GM19468 (cell line): ENCODE measurements at regions not wholly inside any gene's neighbourhood (a gene's known extent, or its start where the extent isn't known, plus 50 kb on each side); places are given as distances from the start of the nearest gene placed in this dataset.
"Not testable (repeated sequence)": the region's sequence is repeated elsewhere in the genome, so short reads cannot be mapped to it uniquely, and the experiment has no call there.

Source experiments
- ATAC-seq: cut with Tn5 transposase; IDR thresholded peaks from one replicate; pipeline ENCODE4 v1.9.1; 2021; ENCODE audit warnings: mild to moderate bottlenecking, moderate library complexity, moderate number of reproducible peaks; ENCODE audit not compliant: unreplicated experiment; ENCODE audit errors: extremely low read depth

DNA sequence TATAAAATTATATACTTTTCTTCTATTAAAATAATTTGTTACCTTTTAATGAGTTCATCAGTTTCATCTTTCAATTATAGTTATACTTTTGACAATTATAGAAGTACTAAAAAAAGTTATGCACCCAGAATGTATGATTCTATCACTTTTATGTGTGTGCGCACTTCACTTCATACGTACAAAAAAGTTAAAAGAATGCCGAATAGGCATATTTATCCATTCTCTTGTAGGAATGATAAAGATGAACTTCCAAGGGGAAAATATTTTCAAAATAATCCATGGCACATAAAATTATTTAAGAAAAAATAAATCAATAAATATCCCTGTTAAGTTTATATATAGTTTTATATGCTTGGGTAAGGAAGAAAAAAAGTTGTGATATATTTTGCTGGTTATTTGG is 166.9 kb upstream of the PRSS1 start:
- no peak for ATAC-seq

DNA sequence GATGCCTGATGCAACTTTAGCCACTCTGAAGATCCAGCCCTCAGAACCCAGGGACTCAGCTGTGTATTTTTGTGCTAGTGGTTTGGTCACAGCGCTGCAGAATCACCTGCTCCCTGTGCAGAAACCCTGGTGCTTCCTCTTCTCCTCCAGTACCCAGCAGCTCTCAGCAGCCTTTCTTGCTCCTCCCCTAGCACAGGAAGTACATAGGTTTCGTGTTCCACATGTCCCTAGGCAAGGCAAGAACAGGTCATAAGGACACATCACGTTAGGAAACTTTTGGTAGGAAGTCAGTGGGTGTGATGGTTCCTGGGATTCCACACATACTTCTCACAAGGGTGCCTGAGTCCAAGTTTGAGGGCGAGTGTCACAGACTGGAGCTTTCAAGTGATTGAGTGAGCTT is 167.9 kb upstream of the PRSS1 start:
- peak; percentile 21 for ATAC-seq

DNA sequence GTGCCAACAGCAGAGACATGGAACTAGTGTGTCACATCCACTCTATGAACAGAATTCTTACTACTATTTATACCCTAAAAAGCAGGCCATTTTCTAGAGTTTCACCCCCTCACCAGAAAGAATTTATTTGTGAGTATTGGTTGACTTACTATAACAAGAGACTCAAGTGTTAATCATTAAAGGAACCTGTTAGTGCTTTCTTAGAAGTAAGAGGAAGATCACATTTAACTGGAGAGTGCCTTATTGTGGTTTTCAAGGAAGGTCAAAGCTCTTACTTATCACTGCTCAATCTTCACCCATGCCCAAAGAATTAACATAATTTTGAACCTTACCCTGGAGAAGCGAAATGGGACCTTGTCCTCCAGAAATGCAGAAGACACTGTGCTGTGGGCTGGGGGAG is 169.3 kb upstream of the PRSS1 start:
- no peak for ATAC-seq

DNA sequence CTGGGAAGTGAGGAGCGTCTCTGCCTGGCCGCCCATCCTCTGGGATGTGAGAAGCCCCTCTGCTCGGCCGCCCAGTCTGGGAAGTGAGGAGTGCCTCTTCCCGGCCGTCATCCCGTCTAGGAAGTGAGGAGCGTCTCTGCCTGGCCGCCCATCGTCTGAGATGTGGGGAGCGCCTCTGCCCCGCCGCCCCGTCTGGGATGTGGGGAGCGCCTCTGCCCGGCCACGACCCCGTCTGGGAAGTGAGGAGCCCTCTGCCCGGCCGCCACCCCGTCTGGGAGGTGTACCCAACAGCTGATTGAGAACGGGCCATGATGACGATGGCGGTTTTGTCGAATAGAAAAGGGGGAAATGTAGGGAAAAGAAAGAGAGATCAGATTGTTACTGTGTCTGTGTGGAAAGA is 173.9 kb upstream of the PRSS1 start:
- ATAC-seq: not testable (repeated sequence)

DNA sequence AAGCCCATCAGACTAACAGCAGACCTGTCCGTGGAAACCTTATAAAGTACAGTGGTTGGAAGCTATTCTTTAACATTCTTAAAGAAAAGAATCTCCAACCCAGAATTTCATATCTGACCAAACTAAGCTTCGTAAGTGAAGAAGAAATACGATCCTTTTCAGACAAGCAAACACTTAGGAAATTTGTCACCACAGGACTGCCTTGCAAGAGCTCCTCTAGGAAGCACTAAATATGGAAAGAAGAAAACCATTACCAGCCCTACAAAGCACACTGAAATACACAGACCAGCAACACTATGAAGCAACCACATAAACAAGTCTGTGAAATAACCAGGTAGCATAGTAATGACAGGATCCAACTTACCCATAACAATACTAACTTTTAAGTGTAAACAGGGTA is 177.7 kb upstream of the PRSS1 start:
- no peak for ATAC-seq

DNA sequence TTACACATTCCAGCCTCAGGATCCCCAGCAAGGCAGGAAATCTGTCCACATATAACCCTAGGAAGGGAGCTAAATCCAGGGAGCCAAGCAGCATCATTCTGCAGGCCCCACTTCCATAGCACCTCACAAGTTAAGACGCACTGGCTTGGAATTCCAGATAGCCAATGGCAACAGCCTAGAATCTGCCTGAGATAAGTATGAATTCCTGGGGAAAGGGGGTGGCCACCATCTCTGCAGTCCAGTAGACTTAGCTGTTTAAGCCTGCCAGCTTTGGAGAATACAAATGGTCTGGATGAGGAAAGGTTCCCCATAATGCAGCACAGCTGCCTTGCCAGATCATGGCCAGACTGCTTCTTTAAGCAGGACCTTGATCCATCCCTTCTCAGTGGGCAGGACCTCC is 179.4 kb upstream of the PRSS1 start:
- no peak for ATAC-seq

DNA sequence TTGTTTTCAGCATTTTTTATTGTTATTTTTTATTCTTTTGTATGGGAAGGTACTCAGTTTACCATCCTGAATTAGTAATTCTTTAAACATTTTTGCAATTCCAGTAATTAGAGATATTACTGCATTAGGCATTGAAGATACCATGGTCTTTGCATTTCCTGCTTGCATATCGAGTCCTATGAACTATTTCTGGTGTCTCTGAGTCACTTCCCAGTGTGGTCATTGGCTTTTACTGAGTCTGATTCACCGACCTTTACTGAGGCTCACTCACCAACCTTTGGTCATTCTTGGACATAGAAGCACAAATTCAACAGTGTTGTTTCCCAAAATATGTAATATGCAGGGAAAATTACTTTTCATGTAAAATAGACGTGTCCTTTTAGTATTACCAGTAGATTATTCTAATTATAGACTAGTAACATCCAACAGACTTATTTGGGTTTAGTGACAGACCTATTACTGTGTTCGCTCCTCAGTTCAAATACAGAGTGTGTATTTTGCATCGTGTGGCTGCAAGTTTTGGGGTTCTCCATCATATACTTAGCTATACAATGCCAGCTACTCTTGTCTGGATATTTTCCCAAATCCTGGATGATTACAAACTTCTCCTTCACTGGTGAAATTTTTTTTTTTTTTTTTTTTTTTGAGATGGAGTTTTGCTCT is 180.7 kb upstream of the PRSS1 start:
- ATAC-seq: no peak

DNA sequence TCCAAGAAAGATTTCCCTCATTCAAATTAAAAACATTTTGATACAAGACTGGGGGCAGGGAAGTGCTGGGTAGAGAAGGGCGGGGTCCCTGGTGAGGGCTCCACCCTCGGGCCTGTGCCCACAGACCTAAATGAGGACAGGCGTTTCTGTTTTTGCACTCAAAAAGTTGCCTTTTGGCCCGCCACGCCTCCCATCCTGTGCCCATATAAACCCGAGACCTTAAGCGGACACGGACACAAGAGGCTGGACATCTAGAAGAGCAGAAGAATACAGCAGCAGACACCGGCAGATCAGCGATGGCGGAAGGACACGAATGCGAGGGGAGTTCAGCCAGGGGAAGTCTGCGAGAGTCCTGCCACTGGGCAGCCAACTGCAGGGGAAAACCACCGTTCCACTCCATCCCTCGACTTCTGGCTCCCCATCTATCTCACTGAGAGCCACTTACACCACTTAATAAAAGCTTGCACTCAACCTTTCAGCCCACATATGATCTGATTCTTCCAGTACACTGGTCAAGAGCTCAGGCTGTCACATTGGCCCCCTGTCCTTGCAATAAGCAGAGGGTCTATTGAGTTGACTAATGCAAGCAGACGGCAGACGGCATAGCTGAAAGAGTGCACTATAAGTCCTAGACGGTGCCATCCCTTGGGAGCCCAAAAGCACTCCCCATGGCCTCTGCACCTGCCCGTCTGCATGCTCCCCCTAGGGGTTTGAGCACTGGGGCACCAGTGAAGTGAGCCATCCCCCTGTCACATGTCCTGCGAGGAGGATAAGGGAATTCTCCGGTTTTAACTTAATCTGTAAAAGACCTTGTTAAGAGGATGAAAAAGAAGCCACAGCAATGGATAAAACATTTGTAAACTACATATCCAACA is 181.8 kb upstream of the PRSS1 start:
- ATAC-seq: no peak

DNA sequence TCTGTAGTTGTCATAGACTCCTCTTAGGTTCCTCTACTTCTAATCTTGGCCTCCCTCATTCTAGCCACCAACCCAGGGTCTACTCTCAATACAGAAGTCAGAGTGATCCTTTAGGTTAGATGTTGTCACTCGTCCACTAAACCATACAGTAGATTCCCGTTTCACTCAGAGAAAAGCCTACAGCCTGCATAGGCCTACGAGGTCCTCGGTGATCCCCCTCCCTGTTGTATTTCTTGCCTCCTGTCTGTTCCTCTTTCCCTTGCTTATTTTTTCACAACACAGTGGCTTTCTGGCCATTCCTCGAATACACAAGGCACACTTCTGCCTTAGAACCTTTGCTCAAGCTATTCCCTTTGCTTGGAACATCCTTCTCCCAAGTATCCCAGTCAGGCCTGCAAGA is 183.0 kb upstream of the PRSS1 start:
- ATAC-seq: no peak

DNA sequence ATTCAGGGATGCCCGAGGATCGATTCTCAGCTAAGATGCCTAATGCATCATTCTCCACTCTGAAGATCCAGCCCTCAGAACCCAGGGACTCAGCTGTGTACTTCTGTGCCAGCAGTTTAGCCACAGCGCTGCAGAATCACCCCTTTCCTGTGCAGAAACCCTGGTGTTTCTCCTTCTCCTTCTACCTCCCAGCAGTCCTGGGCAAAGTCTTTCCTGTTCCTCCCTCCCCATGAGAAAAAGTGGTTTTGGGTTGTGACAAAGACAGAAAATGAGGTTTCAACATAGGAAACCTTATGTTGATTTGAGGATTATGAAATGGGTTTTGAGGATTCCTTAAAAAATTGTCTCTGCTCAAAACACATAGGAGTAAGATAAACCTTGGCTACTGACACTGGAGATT is 185.1 kb upstream of the PRSS1 start:
- ATAC-seq: not testable (repeated sequence)

DNA sequence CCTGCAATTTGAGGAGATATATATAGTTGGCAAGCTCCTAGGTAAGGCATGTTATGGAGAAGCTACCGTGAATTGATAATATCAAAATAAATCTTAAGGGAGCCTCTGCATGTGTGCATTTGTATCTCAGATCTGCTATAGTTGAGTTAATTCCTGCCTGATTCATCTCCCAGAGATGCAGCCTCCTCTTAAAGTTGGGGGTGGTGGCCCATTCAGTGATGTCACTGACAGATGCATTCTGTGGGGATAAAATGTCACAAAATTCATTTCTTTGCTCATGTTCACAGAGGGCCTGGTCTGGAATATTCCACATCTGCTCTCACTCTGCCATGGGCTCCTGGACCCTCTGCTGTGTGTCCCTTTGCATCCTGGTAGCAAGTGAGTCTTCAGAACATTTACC is 185.8 kb upstream of the PRSS1 start:
- ATAC-seq: no peak

DNA sequence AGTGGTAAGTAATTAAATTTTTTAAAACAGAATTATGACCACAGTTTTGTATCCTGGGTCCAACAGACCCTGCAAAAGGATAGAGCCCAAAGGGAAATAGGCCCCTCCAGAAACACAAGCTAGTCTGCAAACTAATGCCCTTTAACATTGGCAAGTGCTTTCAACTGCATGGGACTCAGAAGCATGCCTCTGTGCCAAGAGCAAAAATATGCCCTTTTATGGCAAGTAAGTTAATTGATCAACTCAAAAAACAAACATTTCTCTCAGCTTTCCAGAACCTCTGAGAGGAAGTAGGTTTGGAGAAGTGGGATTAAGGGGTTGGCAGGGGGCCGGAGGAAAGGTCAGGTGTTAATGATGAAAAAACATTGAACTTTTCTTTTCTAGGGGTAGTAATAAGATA is 186.6 kb upstream of the PRSS1 start:
- ATAC-seq: no peak

DNA sequence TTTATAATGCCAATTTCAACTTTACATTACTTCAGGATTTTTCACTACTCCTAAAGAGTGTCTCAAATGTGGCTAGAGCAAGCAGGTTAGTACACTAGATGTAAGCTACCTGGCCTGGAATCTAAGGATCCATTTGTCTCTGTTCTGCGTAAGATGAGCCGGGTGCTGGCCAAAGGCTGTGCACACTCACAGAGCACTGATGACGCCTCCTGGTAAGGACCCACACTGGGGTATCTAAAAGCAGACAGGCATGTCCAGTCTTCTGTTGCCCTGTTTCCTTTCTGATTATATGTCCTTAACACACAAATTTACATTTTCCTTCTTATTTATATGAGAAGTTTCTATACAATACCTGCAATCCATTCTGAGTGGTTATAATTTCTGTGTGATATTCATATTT is 187.9 kb upstream of the PRSS1 start:
- not testable (repeated sequence) for ATAC-seq

DNA sequence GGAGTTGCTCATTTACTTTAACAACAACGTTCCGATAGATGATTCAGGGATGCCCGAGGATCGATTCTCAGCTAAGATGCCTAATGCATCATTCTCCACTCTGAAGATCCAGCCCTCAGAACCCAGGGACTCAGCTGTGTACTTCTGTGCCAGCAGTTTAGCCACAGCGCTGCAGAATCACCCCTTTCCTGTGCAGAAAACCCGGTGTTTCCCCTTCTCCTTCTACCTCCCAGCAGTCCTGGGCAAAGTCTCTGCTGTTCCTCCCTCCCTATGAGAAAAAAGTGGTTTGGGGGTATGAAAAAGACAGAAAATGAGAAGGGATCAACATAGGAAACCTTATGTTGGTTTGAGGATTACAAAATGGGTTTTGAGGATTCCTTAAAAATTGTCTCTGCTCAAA is 188.5 kb upstream of the PRSS1 start:
- ATAC-seq: not testable (repeated sequence)

DNA sequence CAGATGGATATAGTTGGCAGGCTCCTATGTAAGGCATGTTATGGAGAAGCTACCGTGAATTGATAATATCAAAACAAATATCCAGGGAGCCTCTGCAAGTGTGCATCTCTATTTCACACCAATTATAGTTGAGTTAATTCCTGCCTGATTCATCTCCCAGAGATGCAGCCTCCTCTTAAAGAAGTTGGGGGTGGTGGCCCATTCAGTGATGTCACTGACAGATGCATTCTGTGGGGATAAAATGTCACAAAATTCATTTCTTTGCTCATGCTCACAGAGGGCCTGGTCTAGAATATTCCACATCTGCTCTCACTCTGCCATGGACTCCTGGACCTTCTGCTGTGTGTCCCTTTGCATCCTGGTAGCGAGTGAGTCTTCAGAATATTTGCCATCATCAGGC is 189.1 kb upstream of the PRSS1 start:
- ATAC-seq: no peak

DNA sequence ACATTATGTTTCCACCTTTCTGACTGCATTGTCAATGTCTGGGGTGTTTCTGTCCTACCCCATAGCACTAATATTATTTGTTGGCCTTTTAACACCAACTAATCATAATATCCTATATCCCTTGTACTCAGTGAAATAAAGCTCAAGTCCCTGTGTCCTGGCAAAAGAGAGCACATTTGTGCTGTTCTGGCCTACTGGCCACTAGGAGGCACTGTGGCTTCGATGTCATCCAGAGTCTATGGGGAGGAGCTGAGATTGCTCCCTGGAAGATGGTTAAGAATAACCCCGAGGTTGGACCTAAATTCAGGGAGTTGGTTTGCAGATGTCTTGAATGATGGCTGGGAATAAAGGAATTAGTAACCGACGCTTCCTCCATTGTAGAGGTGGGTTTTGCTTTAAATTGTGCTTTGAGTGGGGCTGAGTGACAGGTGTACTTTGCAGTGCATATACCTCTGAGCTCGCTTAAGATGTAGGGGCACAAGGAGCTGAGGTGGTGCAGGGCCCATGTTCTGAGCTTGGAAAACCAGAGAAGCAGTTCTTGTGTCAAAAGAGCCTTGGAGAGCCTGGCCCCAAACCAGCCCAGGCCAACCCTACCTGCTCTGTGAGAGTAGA is 191.2 kb upstream of the PRSS1 start:
- ATAC-seq: peak; percentile 72

DNA sequence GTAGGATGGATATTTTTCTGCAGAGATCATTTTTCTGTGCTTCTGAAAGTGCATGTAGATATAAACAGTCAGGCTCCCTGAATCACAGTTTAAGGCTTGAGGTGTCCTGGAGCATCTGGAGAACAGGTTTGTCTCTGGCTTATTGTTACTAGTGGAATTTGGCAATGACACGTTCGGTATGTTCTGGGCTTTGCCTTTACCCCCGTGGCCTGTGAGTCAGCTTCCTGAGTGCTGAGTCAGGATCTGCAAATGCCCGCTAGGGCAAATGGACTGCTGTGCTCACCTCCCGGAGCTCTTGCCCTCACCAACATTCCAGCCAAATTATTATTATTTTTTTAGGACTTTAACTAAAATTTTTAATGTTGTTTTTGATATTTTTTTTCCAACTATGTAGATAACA is 192.5 kb upstream of the PRSS1 start:
- ATAC-seq: no peak

DNA sequence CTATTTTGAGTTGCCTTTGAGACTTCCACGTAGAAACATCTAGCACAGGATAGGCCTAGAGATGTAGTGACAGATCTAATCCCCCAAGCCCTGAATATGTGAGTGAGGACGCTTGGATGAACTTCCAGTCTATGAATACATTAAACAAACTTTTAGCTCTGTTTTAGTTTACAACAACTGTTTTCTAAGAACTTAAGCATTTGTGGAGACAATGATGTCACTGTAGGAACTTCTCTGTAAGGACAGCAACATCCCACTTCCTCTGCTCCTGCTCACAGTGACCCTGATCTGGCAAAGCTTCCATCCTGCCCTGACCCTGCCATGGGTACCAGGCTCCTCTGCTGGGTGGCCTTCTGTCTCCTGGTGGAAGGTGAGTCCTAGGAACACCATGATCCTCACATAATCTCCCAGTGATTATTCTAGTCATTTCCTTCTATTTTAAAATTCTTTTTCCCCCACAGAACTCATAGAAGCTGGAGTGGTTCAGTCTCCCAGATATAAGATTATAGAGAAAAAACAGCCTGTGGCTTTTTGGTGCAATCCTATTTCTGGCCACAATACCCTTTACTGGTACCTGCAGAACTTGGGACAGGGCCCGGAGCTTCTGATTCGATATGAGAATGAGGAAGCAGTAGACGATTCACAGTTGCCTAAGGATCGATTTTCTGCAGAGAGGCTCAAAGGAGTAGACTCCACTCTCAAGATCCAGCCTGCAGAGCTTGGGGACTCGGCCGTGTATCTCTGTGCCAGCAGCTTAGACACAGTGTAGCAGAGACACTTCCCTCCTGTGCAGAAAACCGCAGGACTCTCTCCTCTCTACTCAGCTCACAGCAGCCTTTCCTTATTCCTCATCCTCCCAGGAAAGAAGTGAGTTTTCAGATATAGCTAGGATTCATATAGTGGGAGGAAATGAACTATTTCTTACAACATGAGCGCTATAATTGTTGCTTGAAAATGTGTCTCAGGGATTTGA is 194.4 kb upstream of the PRSS1 start:
- ATAC-seq: no peak

DNA sequence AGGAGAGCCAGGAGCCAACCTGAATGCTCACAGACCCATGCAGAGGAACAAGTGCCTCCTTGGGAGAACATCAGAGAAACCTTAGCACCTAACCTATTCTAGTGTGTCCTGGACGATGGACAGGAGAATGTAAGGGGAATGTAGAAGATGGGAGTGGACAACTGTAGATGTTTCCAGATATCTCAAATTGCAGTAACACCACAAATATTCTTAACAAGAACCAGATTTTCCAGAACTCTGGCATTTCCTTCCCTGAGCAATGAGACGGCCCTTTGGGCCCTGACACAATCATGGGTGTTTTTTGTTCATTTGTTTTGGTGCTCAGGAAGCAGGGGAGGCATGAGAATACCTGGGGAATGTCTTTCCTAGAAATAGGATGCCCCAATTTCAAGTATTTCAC is 196.1 kb upstream of the PRSS1 start:
- ATAC-seq: no peak

DNA sequence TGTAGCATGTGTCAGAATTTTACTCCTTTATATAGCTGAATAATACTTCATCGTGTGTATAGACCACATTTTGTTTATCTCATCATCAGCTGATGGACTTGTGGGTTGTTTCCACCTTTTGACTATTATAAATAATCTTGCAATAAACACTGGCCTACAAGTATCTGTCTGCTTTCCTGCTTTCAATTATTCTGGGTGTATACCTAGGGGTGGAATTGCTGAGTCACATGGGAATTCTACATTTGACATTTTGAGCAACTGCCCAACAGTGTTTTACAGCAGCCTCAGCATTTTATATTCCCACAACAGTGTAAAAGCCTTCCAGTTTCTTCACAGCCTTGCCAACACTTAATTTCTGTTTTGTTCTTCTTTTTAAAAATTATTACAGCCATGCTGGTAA is 200.3 kb upstream of the PRSS1 start:
- no peak for ATAC-seq
